Effector memory CD4-positive, alpha-beta T cell (primary cell): ENCODE measurements at regions not wholly inside any gene's neighbourhood (a gene's known extent, or its start where the extent isn't known, plus 50 kb on each side); places are given as distances from the start of the nearest gene placed in this dataset.

Source experiments
- DNase-seq, 3 donors: peaks; one replicate each; pipeline ENCODE4 v3.0.0-alpha.2; 2020
- H3K27ac ChIP-seq: 2 replicates; pipeline ENCODE4 v1.7.0; 2013; ENCODE audit warnings: mild to moderate bottlenecking, low read length, moderate library complexity; ENCODE audit not compliant: insufficient read depth, poor library complexity, severe bottlenecking
- H3K27me3 ChIP-seq: replicated peaks from 2 replicates; pipeline ENCODE4 v1.7.0; 2013; ENCODE audit warnings: mild to moderate bottlenecking, low read length; ENCODE audit not compliant: insufficient read depth, control insufficient read depth, poor library complexity, severe bottlenecking
- H3K36me3 ChIP-seq: 2 replicates; pipeline ENCODE4 v1.7.0; 2013; ENCODE audit warnings: mild to moderate bottlenecking, low read length, moderate library complexity; ENCODE audit not compliant: control insufficient read depth, insufficient read depth
- H3K4me1 ChIP-seq: 2 replicates; pipeline ENCODE4 v1.7.0; 2013; ENCODE audit warnings: low read length, mild to moderate bottlenecking; ENCODE audit not compliant: control insufficient read depth, insufficient read depth, poor library complexity, severe bottlenecking
- H3K4me3 ChIP-seq: 2 replicates; pipeline ENCODE4 v1.7.0; 2013; ENCODE audit warnings: low read length, low read depth, mild to moderate bottlenecking; ENCODE audit not compliant: insufficient read depth, poor library complexity, severe bottlenecking
- H3K9me3 ChIP-seq: 2 replicates; pipeline ENCODE4 v1.7.0; 2013; ENCODE audit warnings: mild to moderate bottlenecking, low read length, moderate library complexity; ENCODE audit not compliant: control insufficient read depth

- Histone ChIP-seq H3K36me3 (no peaks in the 10 kb centered on the region), H3K4me3 (no peak overlapping the region), H3K27me3 (no peaks in the 10 kb centered on the region), H3K27ac (no peak overlapping the region), H3K4me1 (no peaks in the 10 kb centered on the region), H3K9me3 (no peaks in the 10 kb centered on the region)
- no peak for DNase-seq
These were observed 341.3 kb upstream of the PRDM1 start for GRCh38 chr6:105744815-105745214.

- H3K27ac ChIP-seq, result no peak overlapping the region
- no peaks in the 10 kb centered on the region for H3K27me3 ChIP-seq
- H3K9me3 ChIP-seq, result no peaks in the 10 kb centered on the region
- no peaks in the 10 kb centered on the region for H3K4me1 ChIP-seq
- DNase-seq, result no peak
- H3K36me3 ChIP-seq, result no peaks in the 10 kb centered on the region
- H3K4me3 ChIP-seq, result no peak overlapping the region
These were observed 338.2 kb upstream of the PREP start for GRCh38 chr6:105740946-105741645.

DNA sequence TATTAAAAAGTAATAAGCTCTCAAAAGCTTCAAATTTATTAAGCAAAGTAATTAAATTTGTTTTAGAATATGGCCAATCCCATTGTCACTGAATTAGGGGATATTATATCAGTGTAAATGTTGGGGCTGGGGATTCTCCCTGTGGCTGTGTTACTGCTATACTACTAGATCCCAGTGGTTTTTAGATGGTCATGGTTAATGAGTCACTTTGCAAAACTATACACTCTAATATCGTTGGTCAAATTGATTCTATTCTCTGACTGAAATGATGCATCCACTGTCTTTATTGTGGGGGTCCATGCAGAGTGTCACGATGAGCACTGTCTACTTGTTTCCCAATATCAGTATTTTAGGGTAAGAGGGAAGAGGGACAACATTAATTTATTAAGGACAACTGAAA lies 336.9 kb upstream of the PREP start:
- H3K9me3 ChIP-seq, result no peaks in the 10 kb centered on the region
- no peak overlapping the region for H3K4me3 ChIP-seq
- no peaks in the 10 kb centered on the region for H3K36me3 ChIP-seq
- H3K27ac ChIP-seq, result no peak overlapping the region
- DNase-seq, result no peak
- no peaks in the 10 kb centered on the region for H3K27me3 ChIP-seq
- no peaks in the 10 kb centered on the region for H3K4me1 ChIP-seq

DNA sequence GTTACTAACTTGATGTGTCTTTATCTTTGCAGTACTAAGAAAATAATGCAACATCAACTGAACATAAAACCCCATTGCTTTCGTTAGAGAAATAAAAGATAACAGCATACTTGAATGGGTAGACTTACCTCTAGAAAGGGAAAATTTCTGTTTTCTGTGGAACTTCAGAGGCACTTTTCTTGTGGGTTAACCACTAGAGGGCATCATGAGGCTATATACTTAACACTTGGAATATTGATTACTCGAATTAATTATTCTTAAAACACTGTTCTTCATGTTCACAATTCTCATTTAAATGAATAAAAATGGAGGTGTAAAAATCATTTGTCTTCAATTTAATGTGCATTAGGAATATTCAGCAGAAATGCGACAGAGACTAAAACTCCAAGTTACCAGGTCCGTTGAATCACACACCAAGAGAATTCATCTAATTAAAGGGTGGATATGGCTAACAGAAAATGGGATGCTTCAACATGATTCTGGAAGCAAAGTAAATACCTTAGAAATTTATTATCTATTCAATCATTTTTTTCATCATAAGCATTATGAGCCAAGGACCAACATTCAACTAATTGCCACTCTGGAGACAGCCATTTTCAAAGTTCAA lies 330.8 kb upstream of the PREP start:
- Histone ChIP-seq H3K4me3 (no peak overlapping the region), H3K27ac (no peak overlapping the region), H3K9me3 (no peaks in the 10 kb centered on the region), H3K4me1 (no peaks in the 10 kb centered on the region), H3K36me3 (no peaks in the 10 kb centered on the region), H3K27me3 (no peaks in the 10 kb centered on the region)
- no peak for DNase-seq

DNA sequence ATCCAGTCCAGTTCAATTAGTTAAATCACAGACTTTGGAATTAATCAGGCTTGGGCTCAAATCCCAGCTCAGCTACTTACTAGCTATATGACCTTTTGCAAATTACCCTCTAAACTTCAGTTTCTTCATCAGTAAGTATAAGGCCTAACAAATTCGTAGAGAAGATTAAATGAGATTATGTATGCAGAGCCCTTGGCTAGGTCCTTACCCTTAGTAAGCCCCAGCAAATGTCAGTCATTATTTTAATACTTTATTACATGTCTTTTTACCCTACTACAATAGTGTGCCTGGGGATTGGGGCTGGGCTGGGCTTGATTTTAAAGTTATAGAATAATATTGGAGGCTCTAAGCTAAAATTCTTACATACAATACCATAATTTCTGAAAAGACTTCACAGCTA lies 326.1 kb upstream of the PREP start:
- Histone ChIP-seq H3K4me1 (no peaks in the 10 kb centered on the region), H3K27ac (no peak overlapping the region), H3K27me3 (no peaks in the 10 kb centered on the region), H3K9me3 (no peaks in the 10 kb centered on the region), H3K36me3 (no peaks in the 10 kb centered on the region), H3K4me3 (no peak overlapping the region)
- no peak for DNase-seq

DNA sequence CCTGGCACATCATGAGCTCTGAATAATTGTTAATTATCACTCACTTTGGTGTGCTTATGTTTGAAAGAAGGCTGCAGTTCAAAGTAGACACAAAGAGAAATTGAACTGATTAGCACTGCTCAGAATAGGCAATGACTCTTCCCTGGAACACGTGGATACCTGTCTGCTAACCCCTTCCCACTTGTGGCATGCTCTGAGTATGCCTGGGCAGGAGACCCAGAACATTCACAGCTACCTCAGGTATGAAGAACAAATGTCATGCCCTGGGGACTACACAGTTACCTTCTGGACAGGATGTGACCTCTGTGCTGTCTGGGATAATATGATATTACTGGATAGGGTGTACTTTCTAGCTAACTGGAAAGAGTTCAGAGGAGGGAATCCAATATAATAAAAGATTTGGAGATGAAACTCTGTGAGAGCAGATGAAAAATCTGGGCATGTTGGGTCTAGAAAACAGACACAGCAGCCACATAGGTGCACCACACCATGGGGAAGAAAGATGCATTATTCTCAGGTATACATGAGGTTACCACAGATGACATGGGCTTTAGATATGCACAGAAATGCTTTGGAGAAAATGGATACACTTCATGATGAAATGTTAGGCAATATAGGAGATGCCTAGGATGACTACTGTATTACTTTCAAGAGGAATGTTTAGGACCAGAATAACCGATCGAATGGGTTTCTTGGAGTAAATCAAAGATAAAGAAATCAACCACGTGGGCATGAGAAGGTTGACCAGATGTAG lies 324.2 kb upstream of the PREP start:
- H3K27me3 ChIP-seq, result no peaks in the 10 kb centered on the region
- H3K36me3 ChIP-seq, result no peaks in the 10 kb centered on the region
- H3K4me3 ChIP-seq, result no peak overlapping the region
- H3K4me1 ChIP-seq, result no peaks in the 10 kb centered on the region
- no peak overlapping the region for H3K27ac ChIP-seq
- DNase-seq, result no peak
- H3K9me3 ChIP-seq, result no peaks in the 10 kb centered on the region

DNA sequence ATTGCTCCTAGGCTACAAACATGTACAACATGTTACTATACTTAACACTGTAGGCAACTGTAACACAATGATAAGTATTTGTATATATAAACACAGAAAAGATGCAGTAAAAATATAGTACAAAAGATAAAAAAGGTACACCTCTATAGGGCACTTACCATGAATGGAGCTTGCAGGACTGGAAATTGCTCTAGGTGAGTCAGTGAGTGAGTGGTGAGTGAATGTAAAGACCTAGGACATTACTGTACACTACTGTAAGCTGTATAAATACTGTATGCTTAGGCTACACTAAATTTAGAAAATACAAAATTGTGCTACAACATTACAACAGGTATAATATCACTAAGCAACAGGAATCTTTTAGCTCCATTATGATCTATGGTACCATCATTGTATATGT lies 312.0 kb upstream of the PREP start:
- DNase-seq, result no peak
- no peaks in the 10 kb centered on the region for H3K36me3 ChIP-seq
- no peaks in the 10 kb centered on the region for H3K27me3 ChIP-seq
- no peak overlapping the region for H3K4me3 ChIP-seq
- H3K27ac ChIP-seq, result no peak overlapping the region
- no peaks in the 10 kb centered on the region for H3K4me1 ChIP-seq
- H3K9me3 ChIP-seq, result no peaks in the 10 kb centered on the region

GRCh38 chr6:105713474-105714118 lies 310.7 kb upstream of the PREP start:
- DNase-seq, result no peak

DNA sequence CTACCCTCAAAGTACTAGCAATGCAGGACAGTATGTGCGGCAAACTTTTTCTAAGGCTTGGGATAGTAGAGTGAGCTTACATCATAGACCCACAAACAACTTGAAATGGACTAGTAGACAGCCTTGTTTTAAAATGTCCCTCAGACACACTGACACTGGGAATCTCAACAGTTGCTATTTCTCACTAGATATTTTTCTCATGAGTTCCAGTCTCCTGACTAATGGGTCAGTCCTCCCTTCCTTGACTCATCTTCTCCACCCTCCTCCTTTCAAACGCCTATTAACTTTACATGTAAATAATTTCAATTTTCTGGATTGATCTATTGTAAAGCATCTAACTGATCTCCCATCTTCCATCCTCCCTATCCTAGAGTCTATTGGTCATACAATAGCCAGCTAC lies 308.3 kb upstream of the PREP start:
- H3K27me3 ChIP-seq, result no peaks in the 10 kb centered on the region
- no peak for DNase-seq
- H3K9me3 ChIP-seq, result no peaks in the 10 kb centered on the region

More at GRCh38 chr6:105713474-105714118, 310.7 kb upstream of the PREP start:
- Histone ChIP-seq H3K9me3 (no peaks in the 10 kb centered on the region), H3K27me3 (no peaks in the 10 kb centered on the region), H3K36me3 (no peaks in the 10 kb centered on the region), H3K4me3 (no peak overlapping the region), H3K27ac (no peak overlapping the region), H3K4me1 (no peaks in the 10 kb centered on the region)

DNA sequence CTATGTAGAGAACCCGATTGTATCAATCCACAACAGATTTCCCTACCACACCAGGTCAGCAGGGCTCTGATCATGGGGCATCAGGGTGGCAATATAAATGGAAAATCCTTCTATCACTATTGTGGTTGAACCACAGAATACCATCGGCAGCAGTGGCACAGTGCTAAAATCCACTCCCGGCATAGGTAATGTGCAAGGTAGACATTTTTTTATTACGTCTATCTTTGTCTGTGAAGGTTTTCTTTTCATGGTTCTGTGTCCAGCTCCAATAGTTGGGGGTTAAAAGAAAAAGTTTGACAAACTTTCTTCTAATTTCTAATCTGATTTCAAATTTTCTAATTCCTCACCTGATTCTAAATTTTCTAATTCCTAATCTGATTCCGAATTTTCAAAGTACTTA lies 302.7 kb upstream of the PREP start:
- Histone ChIP-seq H3K4me3 (no peak overlapping the region), H3K27ac (no peak overlapping the region), H3K27me3 (no peaks in the 10 kb centered on the region), H3K9me3 (no peaks in the 10 kb centered on the region), H3K4me1 (no peaks in the 10 kb centered on the region), H3K36me3 (no peaks in the 10 kb centered on the region)
- no peak for DNase-seq

More for the DNA sequence above, 308.3 kb upstream of the PREP start:
- no peaks in the 10 kb centered on the region for H3K36me3 ChIP-seq
- no peak overlapping the region for H3K4me3 ChIP-seq
- no peak overlapping the region for H3K27ac ChIP-seq
- H3K4me1 ChIP-seq, result no peaks in the 10 kb centered on the region
